SKM-1 treated with dmso at 0.1 percent for 144 hours (cell line): ENCODE measurements at regions not wholly inside any gene's neighbourhood (a gene's known extent, or its start where the extent isn't known, plus 50 kb on each side); places are given as distances from the start of the nearest gene placed in this dataset.
A peak's percentile ranks its signal among the peaks of the same experiment; 100 is the strongest.

ENCODE experiments used
- DNase-seq: peaks from one replicate; lab custom pipeline; 2025; ENCODE audit not compliant: unreplicated experiment; lab: John Stamatoyannopoulos, UW

DNA sequence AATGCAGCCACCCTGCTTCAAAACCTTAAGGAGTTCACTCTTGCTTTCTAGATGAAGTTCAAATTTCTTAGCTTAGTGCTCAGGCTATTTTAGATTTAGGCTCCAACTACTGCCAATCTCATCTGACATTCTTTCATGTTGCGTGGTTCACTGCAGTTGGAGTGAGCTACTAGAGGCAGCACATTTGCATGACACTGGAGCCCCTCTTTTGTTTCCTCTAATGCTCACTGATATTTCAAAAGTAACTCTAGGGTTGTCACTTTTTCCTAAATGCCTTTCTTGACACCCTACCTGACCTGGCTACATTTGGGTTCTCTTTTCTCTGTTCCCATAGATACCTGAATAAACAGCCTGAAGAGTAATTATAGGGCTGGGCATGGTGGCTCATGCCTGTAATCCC is 586.5 kb upstream of the GOT2 start:
- no peak for DNase-seq

GRCh38 chr16:59319871-59320270 is 585.8 kb upstream of the GOT2 start:
- no peak for DNase-seq

DNA sequence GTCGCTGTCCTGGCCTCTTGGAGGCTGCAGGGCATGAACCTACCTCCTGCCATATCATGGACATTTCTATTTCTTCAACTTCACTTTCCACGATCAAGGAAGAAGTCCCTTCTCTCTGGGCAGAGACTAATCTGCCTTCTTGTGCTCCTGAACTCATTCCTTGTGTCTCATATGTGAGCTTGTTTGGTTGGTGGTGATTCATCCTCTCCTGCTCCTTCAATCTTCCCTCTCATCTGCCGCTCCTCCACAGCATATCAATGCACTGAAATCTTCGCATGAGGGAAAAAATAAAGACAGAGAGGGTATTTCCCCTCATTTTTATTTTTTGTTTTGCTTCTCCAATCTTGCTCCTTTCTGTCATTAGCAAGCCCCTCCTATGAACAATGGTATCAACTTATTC is 571.7 kb upstream of the GOT2 start:
- no peak for DNase-seq

GRCh38 chr16:59296888-59297287 is 562.8 kb upstream of the GOT2 start:
- DNase-seq, result no peak

DNA sequence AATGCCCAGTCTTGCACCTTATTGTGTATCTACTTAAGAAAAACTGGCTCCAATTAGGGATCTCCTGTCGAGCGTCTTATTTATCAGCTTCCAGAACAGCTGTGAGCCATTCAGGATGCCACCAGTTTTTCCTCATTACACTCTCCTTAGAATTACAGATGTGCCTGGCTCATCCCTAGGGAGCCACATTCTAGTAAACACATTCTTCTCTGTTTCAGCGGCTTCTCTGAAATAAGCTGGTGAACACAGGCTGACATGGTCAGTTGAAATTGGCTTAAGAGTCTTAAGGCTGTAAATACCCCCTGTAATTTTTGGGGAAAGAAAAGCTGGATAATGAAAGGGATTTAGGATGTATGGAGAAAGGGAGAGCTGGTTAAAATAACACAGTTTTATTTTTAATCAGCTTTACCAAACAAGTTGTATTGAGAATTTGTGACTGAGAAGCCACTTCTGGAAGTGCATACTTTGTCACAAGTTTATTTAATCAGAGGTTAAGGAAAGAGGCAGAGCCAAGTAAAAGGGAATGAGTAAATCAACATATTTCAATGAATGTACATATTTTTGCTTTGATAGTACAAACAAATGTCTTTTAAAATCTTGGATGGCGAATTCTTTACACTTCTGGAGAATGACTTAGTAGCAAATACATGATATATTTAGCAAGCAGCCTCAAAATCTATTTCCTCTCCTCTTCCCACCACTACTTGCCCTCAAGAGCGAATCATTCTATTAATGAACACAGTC is 562.0 kb upstream of the GOT2 start:
- no peak for DNase-seq

DNA sequence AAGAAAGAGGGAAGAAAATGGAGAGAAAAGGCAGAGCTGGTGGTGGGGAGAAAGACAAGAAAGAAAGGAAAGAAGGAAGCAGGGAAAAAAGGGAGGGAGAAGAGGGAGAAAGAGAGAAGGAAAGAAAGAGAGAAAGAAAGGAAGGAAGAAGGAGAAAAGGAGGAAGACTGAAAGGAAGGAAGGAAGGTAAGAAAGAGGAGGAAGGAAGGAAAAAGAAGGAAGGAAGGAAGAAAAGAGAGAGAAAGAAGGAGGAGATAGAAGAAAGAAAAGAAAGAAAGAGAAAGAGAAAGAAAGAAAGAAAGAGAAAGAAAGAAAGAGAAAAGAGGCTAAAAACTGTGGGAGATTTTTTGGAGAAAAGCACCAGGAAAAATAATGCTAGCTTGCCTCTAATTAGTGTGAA is 561.4 kb upstream of the GOT2 start:
- no peak for DNase-seq

GRCh38 chr16:59290718-59291117 is 556.6 kb upstream of the GOT2 start:
- no peak for DNase-seq

DNA sequence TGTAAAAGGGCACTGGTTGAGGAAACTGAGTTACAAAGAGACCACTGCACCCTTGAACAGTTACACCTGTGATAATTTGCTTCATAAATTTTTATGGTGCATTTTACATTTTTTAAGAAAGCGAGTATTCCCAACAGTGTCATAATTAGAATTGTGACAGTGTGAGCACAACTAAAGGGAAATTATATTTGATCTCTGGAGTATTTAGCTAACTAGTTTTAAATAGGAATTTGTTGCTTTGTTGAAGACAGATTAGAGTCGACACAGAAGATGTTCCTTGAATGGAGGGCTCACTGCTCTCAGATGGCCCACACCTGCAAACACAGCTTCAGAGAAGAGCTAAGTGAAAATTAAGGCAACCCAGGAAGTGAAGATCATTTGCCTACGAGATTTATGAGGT is 555.0 kb upstream of the GOT2 start:
- no peak for DNase-seq

DNA sequence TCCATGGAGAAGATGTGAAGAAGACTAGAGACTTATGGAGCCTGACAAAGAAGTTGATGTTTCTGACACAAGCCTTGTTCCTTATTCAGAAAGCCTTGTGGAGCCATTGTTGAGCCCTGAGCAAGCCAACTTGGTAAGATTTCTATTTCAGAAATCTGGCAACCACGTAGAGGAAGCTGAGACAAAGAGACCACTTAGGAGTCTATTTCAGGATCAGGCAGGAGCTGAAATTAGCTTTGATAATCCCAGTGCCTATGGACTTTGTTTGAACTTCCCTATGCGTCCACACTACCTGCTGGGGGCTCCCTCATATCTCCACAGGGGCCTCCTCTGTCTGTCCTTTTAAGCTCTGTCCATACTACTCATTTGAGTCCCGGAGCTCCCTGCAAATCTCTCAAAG is 540.0 kb upstream of the GOT2 start:
- peak; percentile 28 for DNase-seq

- no peak for DNase-seq
Measured at GRCh38 chr16:59263955-59264354, 529.8 kb upstream of the GOT2 start.

GRCh38 chr16:59260892-59261291 is 526.8 kb upstream of the GOT2 start:
- no peak for DNase-seq

GRCh38 chr16:59259950-59260319 is 525.8 kb upstream of the GOT2 start:
- DNase-seq, result peak; percentile 83

GRCh38 chr16:59259074-59259949 is 525.2 kb upstream of the GOT2 start:
- DNase-seq, result peak; percentile 81

GRCh38 chr16:59252317-59252716 is 518.2 kb upstream of the GOT2 start:
- no peak for DNase-seq

DNA sequence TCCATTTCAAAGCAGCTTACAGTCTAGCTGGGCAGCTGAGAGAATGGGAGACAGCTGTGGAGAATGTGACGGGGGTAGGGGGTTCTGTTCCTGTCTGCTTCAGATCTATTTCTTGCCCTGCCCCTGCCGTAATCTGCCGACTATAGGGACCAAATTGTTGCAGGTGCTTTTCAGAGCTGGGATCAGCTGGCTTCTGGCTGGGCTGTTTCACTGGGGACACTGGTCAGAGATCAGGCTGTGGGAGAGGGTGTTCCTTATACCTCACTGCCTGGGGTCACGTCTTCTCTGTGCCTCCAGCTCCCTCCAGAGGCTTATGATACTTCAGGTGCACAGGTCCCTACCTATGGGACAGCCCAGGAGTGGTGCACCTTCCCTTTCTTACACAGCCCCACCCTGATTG is 514.9 kb upstream of the GOT2 start:
- DNase-seq, result no peak

GRCh38 chr16:59242556-59242955 is 508.4 kb upstream of the GOT2 start:
- DNase-seq, result no peak

DNA sequence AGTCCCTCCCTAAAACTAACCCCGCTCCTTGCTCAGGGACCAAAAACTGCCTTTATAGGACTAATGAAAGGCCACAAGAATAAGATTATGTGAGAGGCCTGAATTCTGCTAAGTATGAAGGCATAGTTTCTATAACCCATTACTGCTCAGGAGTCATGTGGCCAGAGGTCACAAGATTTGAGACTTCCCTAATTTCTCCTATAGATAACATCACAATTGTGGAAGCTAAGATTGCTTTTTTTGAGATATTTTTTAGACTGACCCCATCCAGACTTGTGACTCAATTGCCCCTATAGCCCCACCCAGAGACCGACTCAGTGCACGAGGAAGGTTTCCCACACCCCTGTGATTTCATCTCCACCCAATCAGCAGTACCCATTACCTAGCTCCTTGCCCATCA is 504.1 kb upstream of the GOT2 start:
- DNase-seq, result no peak

GRCh38 chr16:59236804-59237458 is 502.8 kb upstream of the GOT2 start:
- DNase-seq, result no peak

DNA sequence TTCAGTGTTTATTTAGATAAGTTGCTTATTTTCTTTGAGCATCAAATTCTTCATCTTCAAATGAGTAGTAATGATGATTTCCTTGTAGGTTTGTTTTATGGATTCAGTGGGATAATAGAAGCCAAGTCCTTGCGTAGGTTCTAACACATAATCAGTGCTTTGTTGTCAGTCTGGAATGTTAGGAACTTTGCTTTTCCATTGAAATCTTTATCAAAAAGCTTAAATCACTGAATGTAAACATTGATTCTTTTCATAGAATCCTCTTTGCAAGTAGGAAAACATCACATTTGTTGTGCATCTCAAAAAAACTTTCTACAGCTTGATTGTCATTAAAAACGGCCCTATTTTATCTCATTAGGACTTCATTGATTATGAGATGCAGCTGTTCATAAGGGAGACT is 490.3 kb upstream of the GOT2 start:
- no peak for DNase-seq

DNA sequence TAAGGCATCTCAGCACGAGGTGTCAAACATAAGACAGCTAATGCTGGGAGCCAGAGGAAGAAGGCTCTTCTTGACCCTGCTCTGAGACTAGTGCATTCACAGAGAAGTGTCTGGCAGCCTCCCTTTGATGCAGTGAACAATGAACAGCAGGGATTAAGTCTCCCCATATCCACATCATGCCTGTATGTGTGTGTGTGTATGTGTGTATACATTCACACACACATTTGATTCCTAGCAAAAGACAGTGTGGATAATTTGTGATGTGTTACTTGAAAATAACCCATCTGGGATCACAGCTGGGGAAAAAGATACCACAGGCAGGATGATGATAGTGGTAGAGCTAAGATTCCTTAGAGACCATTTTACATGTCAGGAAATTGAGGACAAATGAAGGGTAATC is 485.9 kb upstream of the GOT2 start:
- no peak for DNase-seq

DNA sequence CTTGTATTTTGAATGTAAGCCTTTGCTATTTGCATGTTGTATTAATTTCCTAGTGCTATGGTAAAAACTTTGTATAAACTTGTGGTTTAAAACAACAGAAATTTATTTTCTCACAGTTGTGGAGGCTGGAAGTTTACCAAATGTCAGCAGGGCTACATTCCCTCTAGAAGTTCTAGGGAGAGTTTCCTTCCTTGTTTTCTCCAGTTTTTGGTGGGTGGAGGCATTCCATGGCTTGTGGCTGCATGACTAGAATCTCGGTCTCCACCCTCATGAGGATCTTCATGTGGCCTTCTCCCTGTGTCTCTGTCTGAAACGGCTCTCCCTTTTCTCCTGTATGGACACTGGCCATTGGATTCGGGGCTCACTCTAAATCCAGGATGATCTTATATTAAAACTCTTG is 482.2 kb upstream of the GOT2 start:
- DNase-seq, result no peak

- DNase-seq, result no peak
Measured at GRCh38 chr16:59214455-59214854, 480.3 kb upstream of the GOT2 start.
